KMS-11 (cell line): ENCODE measurements at regions not wholly inside any gene's neighbourhood (a gene's known extent, or its start where the extent isn't known, plus 50 kb on each side); places are given as distances from the start of the nearest gene placed in this dataset.
"Not testable (repeated sequence)": the region's sequence is repeated elsewhere in the genome, so short reads cannot be mapped to it uniquely, and the experiment has no call there.

ENCODE experiments used
- H2AFZ ChIP-seq: fragments of 200-600 bp; sonication (generic); 2 replicates; pipeline ENCODE4 v1.6.1; 2016; ENCODE audit warnings: antibody characterized with exemption, mixed run types, low read depth
- H3K27ac ChIP-seq: fragments of 200-600 bp; sonication (generic); 2 replicates; pipeline ENCODE4 v1.6.1; 2016; ENCODE audit warnings: mild to moderate bottlenecking, mixed run types
- H3K27me3 ChIP-seq: fragments of 200-600 bp; sonication (generic); 2 replicates; pipeline ENCODE4 v1.6.1; 2017; ENCODE audit warnings: mild to moderate bottlenecking, low read depth, mixed run types, moderate library complexity; ENCODE audit not compliant: insufficient read depth
- H3K36me3 ChIP-seq: fragments of 200-600 bp; sonication (generic); 2 replicates; pipeline ENCODE4 v1.6.1; 2017; ENCODE audit warnings: mild to moderate bottlenecking, mixed run types; ENCODE audit not compliant: insufficient read depth
- H3K4me1 ChIP-seq: fragments of 200-600 bp; sonication (generic); 2 replicates; pipeline ENCODE4 v1.6.1; 2016; ENCODE audit warnings: mild to moderate bottlenecking, low read depth, mixed run types; ENCODE audit not compliant: poor library complexity, severe bottlenecking
- H3K4me2 ChIP-seq: fragments of 200-600 bp; sonication (generic); 2 replicates; pipeline ENCODE4 v1.7.0; 2016; ENCODE audit warnings: mild to moderate bottlenecking, mixed run types
- H3K4me3 ChIP-seq: fragments of 200-600 bp; sonication (generic); IDR thresholded peaks from 2 replicates; pipeline ENCODE4 v1.6.1; 2017; ENCODE audit warnings: low read depth, low read length, mixed read lengths; ENCODE audit not compliant: insufficient read depth
- H3K79me2 ChIP-seq: fragments of 200-600 bp; sonication (generic); 2 replicates; pipeline ENCODE4 v1.6.1; 2016; ENCODE audit warnings: low read depth, mixed run types; ENCODE audit not compliant: insufficient read depth
- H3K9ac ChIP-seq: fragments of 200-600 bp; sonication (generic); 2 replicates; pipeline ENCODE4 v1.6.1; 2016; ENCODE audit warnings: mild to moderate bottlenecking, mixed run types
- H4K20me1 ChIP-seq: fragments of 200-600 bp; sonication (generic); 2 replicates; pipeline ENCODE4 v1.6.1; 2016; ENCODE audit warnings: mild to moderate bottlenecking, mixed run types; ENCODE audit not compliant: insufficient read depth
- CTCF ChIP-seq: fragments of 200-600 bp; sonication (generic); conservative IDR thresholded peaks from 2 replicates; pipeline ENCODE4 v1.6.1; 2017; ENCODE audit warnings: low read depth, mild to moderate bottlenecking, antibody characterized with exemption, low read length, moderate library complexity, mixed read lengths

- no peak overlapping the region for H2AFZ ChIP-seq
- H3K4me3 ChIP-seq: no peak overlapping the region
- no peaks in the 10 kb centered on the region for H3K4me1 ChIP-seq
- H3K27me3 ChIP-seq: no peaks in the 10 kb centered on the region
- H3K4me2 ChIP-seq: no peak overlapping the region
- TF ChIP-seq CTCF: no peak
- H4K20me1 ChIP-seq: no peaks in the 10 kb centered on the region
- no peaks in the 10 kb centered on the region for H3K36me3 ChIP-seq
- H3K9ac ChIP-seq: no peak overlapping the region
- no peaks in the 10 kb centered on the region for H3K79me2 ChIP-seq
- no peak overlapping the region for H3K27ac ChIP-seq
Observed at GRCh38 chr20:52031563-52032303, 159.8 kb downstream of the ZFP64 start.

- no peak overlapping the region for H2AFZ ChIP-seq
- no peaks in the 10 kb centered on the region for H3K4me1 ChIP-seq
- no peak overlapping the region for H3K27ac ChIP-seq
- H3K4me3 ChIP-seq: no peak overlapping the region
- no peak for TF ChIP-seq CTCF
- no peaks in the 10 kb centered on the region for H4K20me1 ChIP-seq
- H3K4me2 ChIP-seq: no peak overlapping the region
- H3K36me3 ChIP-seq: no peaks in the 10 kb centered on the region
- no peak overlapping the region for H3K9ac ChIP-seq
- no peaks in the 10 kb centered on the region for H3K27me3 ChIP-seq
- H3K79me2 ChIP-seq: no peaks in the 10 kb centered on the region
Observed at GRCh38 chr20:52031206-52031562, 160.4 kb downstream of the ZFP64 start.

GRCh38 chr20:52029129-52029528 lies 162.4 kb downstream of the ZFP64 start:
- H2AFZ ChIP-seq, H3K79me2 ChIP-seq, H4K20me1 ChIP-seq, H3K27ac ChIP-seq, H3K36me3 ChIP-seq, H3K9ac ChIP-seq, H3K4me3 ChIP-seq, H3K4me2 ChIP-seq, H3K27me3 ChIP-seq, H3K4me1 ChIP-seq: not testable (repeated sequence)

- Histone ChIP-seq H3K4me1 (no peaks in the 10 kb centered on the region), H2AFZ (no peak overlapping the region), H3K4me2 (no peak overlapping the region), H3K27me3 (no peaks in the 10 kb centered on the region), H3K79me2 (no peaks in the 10 kb centered on the region), H3K9ac (no peak overlapping the region), H4K20me1 (no peaks in the 10 kb centered on the region), H3K36me3 (no peaks in the 10 kb centered on the region), H3K27ac (no peak overlapping the region), H3K4me3 (no peak overlapping the region)
- no peak for TF ChIP-seq CTCF
Observed at GRCh38 chr20:52025938-52026337, 165.6 kb downstream of the ZFP64 start.

- TF ChIP-seq CTCF: no peak
- no peaks in the 10 kb centered on the region for H3K27me3 ChIP-seq
- H3K79me2 ChIP-seq: no peaks in the 10 kb centered on the region
- H3K36me3 ChIP-seq: no peaks in the 10 kb centered on the region
- H3K9ac ChIP-seq: no peak overlapping the region
- no peak overlapping the region for H3K4me3 ChIP-seq
- no peak overlapping the region for H3K4me2 ChIP-seq
- no peaks in the 10 kb centered on the region for H3K4me1 ChIP-seq
- H2AFZ ChIP-seq: no peak overlapping the region
- H3K27ac ChIP-seq: no peak overlapping the region
- H4K20me1 ChIP-seq: no peaks in the 10 kb centered on the region
Observed at GRCh38 chr20:52019313-52019712, 172.3 kb downstream of the ZFP64 start.
